GM06990 (cell line): ENCODE measurements at regions not wholly inside any gene's neighbourhood (a gene's known extent, or its start where the extent isn't known, plus 50 kb on each side); places are given as distances from the start of the nearest gene placed in this dataset.

Source experiments
- DNase-seq: peaks from one replicate; pipeline ENCODE4 v3.0.0-alpha.2; 2011; ENCODE audit not compliant: insufficient read length; ENCODE audit errors: extremely low read depth
- H3K27me3 ChIP-seq: replicated peaks from 2 replicates; pipeline ENCODE4 v1.6.0; 2011; ENCODE audit warnings: low read length; ENCODE audit not compliant: control insufficient read depth, insufficient read depth
- H3K36me3 ChIP-seq: 2 replicates; pipeline ENCODE4 v1.5.1; 2011; ENCODE audit warnings: low read length; ENCODE audit not compliant: control insufficient read depth, insufficient read depth
- H3K4me3 ChIP-seq: replicated peaks from 2 replicates; pipeline ENCODE4 v1.5.1; 2011; ENCODE audit warnings: low read depth, mild to moderate bottlenecking, control low read depth, low read length
- TF ChIP-seq, protein P1 (sequence below): IDR thresholded peaks from 2 replicates; pipeline ENCODE4 v1.5.1; 2011; ENCODE audit warnings: low read length, control low read depth, mild to moderate bottlenecking, inconsistent platforms; ENCODE audit not compliant: insufficient read depth, poor library complexity, severe bottlenecking

- no peak overlapping the region for H3K4me3 ChIP-seq
- no peak for DNase-seq
- no peaks in the 10 kb centered on the region for H3K36me3 ChIP-seq
- H3K27me3 ChIP-seq: no peaks in the 10 kb centered on the region
- TF ChIP-seq, protein P1, sequence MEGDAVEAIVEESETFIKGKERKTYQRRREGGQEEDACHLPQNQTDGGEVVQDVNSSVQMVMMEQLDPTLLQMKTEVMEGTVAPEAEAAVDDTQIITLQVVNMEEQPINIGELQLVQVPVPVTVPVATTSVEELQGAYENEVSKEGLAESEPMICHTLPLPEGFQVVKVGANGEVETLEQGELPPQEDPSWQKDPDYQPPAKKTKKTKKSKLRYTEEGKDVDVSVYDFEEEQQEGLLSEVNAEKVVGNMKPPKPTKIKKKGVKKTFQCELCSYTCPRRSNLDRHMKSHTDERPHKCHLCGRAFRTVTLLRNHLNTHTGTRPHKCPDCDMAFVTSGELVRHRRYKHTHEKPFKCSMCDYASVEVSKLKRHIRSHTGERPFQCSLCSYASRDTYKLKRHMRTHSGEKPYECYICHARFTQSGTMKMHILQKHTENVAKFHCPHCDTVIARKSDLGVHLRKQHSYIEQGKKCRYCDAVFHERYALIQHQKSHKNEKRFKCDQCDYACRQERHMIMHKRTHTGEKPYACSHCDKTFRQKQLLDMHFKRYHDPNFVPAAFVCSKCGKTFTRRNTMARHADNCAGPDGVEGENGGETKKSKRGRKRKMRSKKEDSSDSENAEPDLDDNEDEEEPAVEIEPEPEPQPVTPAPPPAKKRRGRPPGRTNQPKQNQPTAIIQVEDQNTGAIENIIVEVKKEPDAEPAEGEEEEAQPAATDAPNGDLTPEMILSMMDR: no peak
Observed at GRCh38 chrX:84712621-84713020, 210.4 kb upstream of the HDX start.

DNA sequence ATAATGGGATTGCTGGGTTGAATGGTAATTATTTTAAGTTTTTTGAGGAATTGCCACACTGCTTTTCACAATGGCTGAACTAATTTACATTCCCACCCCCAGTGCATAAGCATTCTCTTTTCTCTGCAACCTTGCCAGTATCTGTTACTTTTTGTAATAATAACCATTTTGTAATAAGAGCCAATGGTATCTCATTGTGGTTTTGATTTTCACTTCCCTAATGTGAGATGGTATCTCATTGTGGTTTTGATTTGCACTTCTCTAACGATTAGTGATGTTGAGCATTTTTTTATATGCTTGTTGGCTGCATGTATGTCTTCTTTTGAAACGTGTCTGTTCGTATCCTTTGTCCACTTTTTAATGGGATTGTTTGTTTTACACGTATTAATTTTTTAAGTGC, 213.1 kb upstream of the HDX start:
- TF ChIP-seq, protein P1: no peak
- DNase-seq: no peak
- H3K4me3 ChIP-seq: no peak overlapping the region
- no peaks in the 10 kb centered on the region for H3K27me3 ChIP-seq
- no peaks in the 10 kb centered on the region for H3K36me3 ChIP-seq

DNA sequence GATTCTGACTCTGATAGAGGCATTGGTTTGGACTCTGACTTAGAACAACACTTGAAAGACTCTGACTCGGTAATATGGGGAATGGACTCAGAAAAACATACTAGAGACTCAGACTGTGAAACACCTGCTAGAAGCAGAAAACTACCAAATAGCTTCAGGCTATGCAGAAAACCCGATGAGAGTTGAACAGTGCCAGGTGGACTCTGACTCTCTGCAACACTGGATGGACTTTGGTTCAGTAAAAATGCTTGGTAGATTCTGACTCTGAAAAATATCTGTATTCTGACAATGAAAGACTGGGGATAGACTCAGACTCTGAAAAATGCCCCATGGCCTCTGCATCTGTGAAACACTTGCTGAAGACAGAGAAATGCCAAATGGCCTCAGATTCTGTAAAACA, 215.1 kb upstream of the HDX start:
- TF ChIP-seq, protein P1: no peak
- Histone ChIP-seq H3K36me3 (no peaks in the 10 kb centered on the region), H3K27me3 (no peaks in the 10 kb centered on the region), H3K4me3 (no peak overlapping the region)
- DNase-seq: no peak

DNA sequence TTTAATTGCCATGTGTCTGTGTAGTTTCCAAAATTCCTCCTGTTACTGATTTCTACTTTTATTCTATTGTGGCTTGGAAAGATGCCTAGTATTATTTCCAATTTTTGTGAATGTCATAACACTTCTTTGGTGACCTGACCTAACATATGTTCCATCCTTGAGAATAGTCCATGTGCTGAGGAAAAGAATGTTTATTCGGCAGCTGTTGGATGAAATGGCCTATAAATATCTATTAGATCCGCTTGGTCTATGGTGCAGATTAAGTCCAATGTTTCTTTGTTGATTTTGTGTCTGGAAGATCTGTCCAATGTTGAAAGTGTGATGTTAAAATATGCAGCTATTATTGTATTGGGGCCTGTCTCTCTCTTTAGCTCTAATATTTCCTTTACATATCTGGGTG, 219.2 kb upstream of the HDX start:
- no peak overlapping the region for H3K4me3 ChIP-seq

GRCh38 chrX:84724576-84724975, 222.3 kb upstream of the HDX start:
- no peak for DNase-seq
- H3K36me3 ChIP-seq: no peaks in the 10 kb centered on the region
- TF ChIP-seq, protein P1: no peak
- H3K27me3 ChIP-seq: no peaks in the 10 kb centered on the region
- H3K4me3 ChIP-seq: no peak overlapping the region

More for the DNA sequence above, 219.2 kb upstream of the HDX start:
- no peaks in the 10 kb centered on the region for H3K27me3 ChIP-seq
- TF ChIP-seq, protein P1: no peak
- H3K36me3 ChIP-seq: no peaks in the 10 kb centered on the region
- DNase-seq: no peak

DNA sequence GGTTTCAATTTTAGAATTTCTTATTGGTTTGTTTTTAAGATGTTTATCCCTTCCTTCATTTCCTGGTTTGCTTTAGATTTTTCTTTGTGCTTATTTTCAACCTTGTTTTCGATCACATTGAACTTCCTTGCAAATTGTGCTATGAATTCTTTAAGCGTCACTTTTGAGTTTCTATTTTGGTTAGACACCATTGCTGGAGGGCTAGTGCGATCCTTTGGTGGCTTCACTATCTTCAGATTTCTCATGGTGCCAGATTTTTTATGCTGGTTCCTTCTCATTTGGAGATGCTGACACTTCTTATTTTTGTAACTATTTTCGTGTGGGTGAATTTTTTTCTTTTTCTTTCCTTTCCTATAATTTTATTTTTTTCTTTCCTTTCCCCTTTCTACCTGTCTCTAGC, 227.2 kb upstream of the HDX start:
- no peak overlapping the region for H3K4me3 ChIP-seq
- TF ChIP-seq, protein P1: no peak
- no peaks in the 10 kb centered on the region for H3K36me3 ChIP-seq
- H3K27me3 ChIP-seq: no peaks in the 10 kb centered on the region
- DNase-seq: no peak
